ENCODE measurements at regions not wholly inside any gene's neighbourhood (a gene's known extent, or its start where the extent isn't known, plus 50 kb on each side); places are given as distances from the start of the nearest gene placed in this dataset.

- no peak for DNase-seq
These were observed 152.0 kb upstream of the PEX5L start for GRCh38 chr3:180188512-180189309.

- no peak for DNase-seq
These were observed 152.5 kb upstream of the PEX5L start for GRCh38 chr3:180189310-180189648.

- DNase-seq, result no peak
These were observed 159.9 kb upstream of the PEX5L start for GRCh38 chr3:180196658-180197057.

GRCh38 chr3:180199417-180199995 is 162.8 kb upstream of the PEX5L start:
- no peak for DNase-seq

- no peak for DNase-seq
These were observed 179.1 kb upstream of the PEX5L start for GRCh38 chr3:180215866-180216265.

GRCh38 chr3:180223268-180223667 is 186.5 kb upstream of the PEX5L start:
- DNase-seq, result no peak

GRCh38 chr3:180229113-180229512 is 192.4 kb upstream of the PEX5L start:
- DNase-seq, result no peak

GRCh38 chr3:180239939-180240338 is 203.2 kb upstream of the PEX5L start:
- DNase-seq, result no peak

GRCh38 chr3:180246688-180247195 is 210.0 kb upstream of the PEX5L start:
- no peak for DNase-seq

GRCh38 chr3:180250172-180250571 is 213.4 kb upstream of the PEX5L start:
- DNase-seq, result no peak

- DNase-seq, result no peak
These were observed 215.9 kb upstream of the PEX5L start for GRCh38 chr3:180252683-180253082.

GRCh38 chr3:180253283-180253682 is 216.5 kb upstream of the PEX5L start:
- no peak for DNase-seq

GRCh38 chr3:180264479-180264878 is 227.7 kb upstream of the PEX5L start:
- DNase-seq, result no peak

- DNase-seq, result no peak
These were observed 228.8 kb upstream of the PEX5L start for GRCh38 chr3:180265551-180265950.

GRCh38 chr3:180267202-180267843 is 230.6 kb upstream of the PEX5L start:
- DNase-seq, result peak; percentile 19

GRCh38 chr3:180274536-180274935 is 237.8 kb upstream of the PEX5L start:
- DNase-seq, result no peak

- DNase-seq, result no peak
These were observed 238.4 kb upstream of the PEX5L start for GRCh38 chr3:180275176-180275575.

GRCh38 chr3:180277041-180277440 is 240.3 kb upstream of the PEX5L start:
- DNase-seq, result no peak

GRCh38 chr3:180278583-180279188 is 241.9 kb upstream of the PEX5L start:
- no peak for DNase-seq

GRCh38 chr3:180280555-180280954 is 243.8 kb upstream of the PEX5L start:
- no peak for DNase-seq

GRCh38 chr3:180282386-180282785 is 245.6 kb upstream of the PEX5L start:
- no peak for DNase-seq

GRCh38 chr3:180283251-180283650 is 246.5 kb upstream of the PEX5L start:
- DNase-seq, result no peak

GRCh38 chr3:180284331-180285110 is 247.8 kb upstream of the PEX5L start:
- DNase-seq, result no peak

Data from CD4-positive, alpha-beta T cell treated with Interleukin-12 subunit alpha and Interleukin-12 subunit beta, for 1 hour (primary cell).